Adrenal gland (tissue), 5 donors: ENCODE measurements at regions not wholly inside any gene's neighbourhood (a gene's known extent, or its start where the extent isn't known, plus 50 kb on each side); places are given as distances from the start of the nearest gene placed in this dataset.

ENCODE experiments used
- CTCF ChIP-seq, 6 experiments: fragments of 450-650 bp in 4 of 6; fragments of 200-600 bp in 2 of 6; sonication (generic) in 1 of 6; IDR thresholded peaks; 1 replicate in 5 of 6; 2 replicates in 1 of 6; pipeline versions ENCODE4 v1.5.1 to v1.8.0; 2016 to 2021; ENCODE audit warnings: antibody characterized with exemption in 6 of 6, mild to moderate bottlenecking in 2 of 6, moderate library complexity in 1 of 6
- POLR2A ChIP-seq, 2 donors: fragments of 450-650 bp; IDR thresholded peaks; one replicate each; pipeline ENCODE4 v1.6.1; 2017; ENCODE audit warnings: antibody characterized with exemption in 2 of 2, mild to moderate bottlenecking in 2 of 2, moderate library complexity in 1 of 2
- donor health status: DM: no; HTN: no; CAD: no.

- no peak for TF ChIP-seq CTCF (IDR thresholded peaks at IDR 0.05)
- TF ChIP-seq POLR2A (IDR thresholded peaks at IDR 0.05) = no peak
These were observed 1043.0 kb upstream of the C9orf72 start for GRCh38 chr9:28616310-28616709.
